Activated T-helper 1 cell treated with Interleukin-2 at 50 U/mL for 16 hours (primary cell): ENCODE measurements at regions not wholly inside any gene's neighbourhood (a gene's known extent, or its start where the extent isn't known, plus 50 kb on each side); places are given as distances from the start of the nearest gene placed in this dataset.

Experiments used
- DNase-seq: peaks from one replicate; pipeline ENCODE4 v3.0.0-alpha.2; 2020; ENCODE audit warnings: low read depth

DNA sequence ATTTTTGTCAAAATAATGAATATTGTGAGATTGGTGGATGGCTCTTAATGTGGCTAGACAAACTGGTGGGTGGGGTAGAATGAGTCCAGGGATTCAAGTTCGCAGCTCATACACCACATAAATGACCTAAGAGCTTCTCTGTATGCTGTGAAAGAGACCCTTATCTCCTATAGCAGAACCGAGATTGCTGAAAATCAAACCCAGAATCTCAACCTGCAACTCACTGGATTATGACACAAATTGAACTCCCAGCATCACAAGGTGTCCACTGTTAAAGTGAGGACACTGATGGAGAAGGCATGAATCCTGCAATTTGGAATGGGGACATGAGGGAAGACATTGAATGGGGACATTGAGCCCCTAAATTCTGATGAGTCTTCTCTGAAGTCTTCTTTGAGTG is 51.3 kb upstream of the CNKSR3 start:
- no peak for DNase-seq

DNA sequence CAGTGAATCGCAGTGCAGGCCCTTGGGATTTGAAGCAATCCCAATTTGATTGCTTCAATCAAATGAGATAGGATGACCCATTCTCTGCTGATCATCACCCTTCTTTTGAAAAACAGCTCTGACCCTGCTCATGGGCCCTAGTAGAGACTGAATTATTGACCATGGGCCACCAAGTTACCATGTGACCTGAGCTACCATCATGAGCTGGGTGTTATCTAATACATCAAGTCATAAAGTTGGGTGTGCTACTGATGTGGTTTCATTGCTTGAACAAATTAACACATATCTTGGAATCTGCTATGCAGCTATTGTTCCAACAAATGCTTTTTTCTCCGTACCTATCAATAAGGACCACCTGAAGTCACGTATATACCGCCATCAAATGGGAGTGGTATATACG is 54.8 kb upstream of the CNKSR3 start:
- no peak for DNase-seq

DNA sequence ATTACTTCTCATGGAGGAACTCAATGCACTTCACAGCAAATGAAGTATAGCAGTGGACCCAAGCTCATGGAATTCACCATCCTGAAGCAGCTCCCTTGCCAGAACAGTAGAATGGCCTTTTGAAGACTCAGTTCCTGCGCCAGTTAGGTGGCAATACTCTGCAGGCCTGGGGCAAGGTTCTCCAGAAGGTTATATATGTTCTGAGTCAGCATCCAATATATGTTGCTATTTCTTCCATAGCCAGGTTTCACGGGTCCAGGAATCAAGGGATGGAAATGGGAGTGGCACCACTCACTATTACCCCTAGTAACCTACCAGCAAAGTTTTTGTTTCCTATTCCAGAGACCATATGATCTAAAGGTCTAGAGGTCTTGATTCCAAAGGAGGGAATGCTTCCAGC is 56.4 kb upstream of the CNKSR3 start:
- no peak for DNase-seq

DNA sequence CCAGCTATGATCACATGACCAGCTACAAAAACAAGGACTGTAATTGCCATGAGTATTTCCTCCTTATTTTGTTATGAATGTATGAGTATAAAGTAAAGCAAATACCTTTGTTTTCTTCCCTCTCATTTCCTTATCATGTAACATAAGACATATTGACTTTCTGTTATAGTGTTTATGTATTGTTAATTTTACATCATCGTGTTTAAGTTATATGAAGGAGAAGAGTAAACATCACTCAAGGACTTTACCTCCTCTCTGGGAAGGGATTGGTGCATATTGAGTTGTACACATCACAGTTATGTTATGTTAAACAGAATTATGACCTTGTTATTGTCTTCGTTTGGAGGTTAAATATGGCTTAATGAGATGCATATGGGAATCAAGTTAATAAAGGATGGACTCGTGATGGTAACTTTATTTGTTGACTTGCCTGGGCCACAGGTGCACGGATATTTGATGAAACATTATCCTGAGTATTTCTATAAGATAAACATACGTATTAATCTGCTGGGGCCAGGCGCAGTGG is 57.3 kb upstream of the CNKSR3 start:
- DNase-seq: no peak

DNA sequence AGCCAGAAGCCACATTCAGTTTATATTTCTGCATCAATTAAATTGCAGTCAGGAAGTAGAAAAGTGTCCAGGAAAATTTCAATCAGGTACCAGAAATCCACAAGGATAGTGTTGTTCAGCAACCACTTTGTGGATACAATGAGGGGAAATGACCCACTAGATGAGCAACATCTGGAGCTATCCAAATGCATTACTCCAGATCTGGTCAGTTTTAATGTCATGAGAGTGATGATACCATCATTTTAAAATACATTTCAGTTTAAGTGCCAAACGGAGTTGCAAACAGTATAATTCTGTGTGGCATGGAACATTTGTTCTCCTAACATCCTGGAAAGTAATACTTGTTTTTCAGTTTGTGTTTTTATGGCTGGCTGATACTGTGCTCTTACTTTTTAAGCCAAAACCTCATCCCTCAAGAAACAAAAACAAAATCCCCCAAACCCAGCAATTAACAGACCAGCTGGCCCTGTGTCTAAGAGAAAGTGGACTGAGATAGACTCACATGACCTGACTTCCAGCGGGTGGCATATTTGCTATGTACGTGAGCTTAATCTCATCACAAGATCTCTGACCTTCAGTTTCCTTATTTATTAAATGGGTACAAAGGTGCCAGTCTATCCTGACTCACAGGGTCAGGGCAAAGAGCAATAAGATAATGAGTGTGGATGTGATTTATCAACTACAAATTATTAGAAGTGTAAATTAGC is 58.8 kb upstream of the CNKSR3 start:
- no peak for DNase-seq

DNA sequence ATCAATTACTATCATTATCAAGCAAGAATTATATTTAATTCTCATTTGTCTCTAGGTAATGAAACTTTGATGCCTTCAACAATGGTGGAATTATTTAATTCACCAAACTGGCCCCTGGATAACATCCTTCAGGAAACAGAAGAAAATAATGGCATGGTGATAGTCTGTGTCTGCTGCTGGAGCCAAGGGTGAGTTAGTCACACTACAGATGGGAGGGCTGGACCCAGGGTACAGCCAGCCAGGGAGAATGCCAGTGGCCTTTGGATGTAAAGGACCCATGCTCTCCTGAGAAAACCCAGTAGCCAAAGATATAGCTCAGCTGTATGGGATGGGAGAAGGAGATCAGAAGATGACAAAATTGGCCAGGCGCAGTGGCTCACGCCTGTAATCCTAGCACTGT is 60.0 kb upstream of the CNKSR3 start:
- DNase-seq: no peak

DNA sequence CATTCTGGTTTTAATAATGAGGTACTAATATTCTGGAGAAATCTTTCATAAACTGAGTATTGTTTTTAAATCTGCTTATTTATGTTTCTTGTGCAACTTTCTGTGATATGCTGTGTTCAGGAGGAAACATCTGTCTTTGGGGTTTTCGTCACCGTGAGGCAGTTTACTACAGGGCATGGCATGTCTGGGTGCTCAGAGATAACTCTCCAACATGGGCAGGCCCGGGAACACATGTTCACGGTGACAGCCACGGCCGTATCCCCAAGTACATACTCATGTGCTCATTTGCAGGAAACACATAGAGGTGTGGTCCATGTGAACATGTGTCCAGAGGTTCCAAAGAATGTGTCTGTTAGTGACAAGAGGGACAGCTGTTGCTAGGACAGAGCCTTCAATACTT is 62.1 kb upstream of the CNKSR3 start:
- DNase-seq: no peak

DNA sequence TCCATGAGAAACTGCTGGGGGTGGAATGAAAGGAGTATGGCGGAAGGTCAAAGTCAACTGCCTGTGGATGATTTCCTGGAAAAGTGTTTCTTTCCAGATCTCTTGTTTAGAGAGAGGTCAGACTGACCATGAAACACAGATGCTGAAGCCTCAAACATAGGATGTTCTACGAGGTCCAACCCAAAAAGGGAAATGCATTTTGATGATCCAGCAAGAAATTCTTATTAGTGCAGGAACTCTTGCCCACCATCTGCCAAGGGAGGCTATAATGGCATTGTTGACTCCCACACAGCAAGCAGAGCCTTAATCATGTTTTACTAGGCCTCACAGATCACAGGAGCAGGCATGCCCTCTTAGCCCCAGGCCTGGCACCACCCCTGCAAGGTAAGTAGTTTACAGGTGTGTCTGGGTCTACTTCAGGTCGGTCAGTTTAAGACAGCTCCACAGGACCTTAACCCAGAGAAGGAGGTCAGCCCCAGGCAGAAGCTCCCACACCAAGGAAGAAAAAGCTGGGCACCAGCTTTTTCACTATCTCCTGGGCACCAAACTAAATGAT is 67.6 kb upstream of the CNKSR3 start:
- no peak for DNase-seq

DNA sequence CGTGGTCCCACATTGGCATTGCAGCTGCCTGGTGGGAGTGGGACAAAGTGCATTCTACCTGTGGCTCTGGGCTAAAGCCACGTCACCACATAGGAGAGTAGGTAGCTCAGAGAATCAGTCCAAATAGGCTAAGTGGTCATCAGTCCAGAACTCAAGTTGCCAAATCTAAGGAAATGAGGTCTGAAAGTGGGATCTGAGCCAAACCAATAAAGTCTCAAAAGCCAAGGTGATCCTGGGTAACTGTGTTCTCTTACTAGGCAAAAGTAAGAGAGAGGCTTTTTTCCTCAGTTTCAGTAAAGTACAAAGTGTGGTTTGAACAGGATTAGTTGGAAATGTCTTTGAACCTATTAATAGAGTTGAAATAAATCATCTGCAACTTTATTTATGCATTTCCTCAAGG is 68.6 kb upstream of the CNKSR3 start:
- no peak for DNase-seq

DNA sequence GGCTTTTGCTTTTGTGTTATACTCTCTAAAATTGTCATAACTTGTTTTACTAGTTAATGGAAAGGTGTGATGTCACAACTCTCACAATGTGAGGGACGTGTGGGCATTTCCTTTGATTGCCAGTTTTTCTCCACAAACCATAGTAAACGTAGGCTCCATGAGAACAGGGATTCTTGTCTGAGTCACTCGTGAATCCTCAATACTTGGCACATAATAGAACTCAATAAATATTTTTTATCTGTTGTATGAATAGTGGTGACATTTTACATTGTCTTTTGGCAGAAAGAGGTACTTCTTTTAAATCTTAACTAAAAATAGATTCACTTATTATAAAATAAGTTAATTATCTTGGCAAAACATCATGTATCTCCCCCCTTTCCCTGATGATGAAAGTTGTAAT is 69.0 kb upstream of the CNKSR3 start:
- no peak for DNase-seq

DNA sequence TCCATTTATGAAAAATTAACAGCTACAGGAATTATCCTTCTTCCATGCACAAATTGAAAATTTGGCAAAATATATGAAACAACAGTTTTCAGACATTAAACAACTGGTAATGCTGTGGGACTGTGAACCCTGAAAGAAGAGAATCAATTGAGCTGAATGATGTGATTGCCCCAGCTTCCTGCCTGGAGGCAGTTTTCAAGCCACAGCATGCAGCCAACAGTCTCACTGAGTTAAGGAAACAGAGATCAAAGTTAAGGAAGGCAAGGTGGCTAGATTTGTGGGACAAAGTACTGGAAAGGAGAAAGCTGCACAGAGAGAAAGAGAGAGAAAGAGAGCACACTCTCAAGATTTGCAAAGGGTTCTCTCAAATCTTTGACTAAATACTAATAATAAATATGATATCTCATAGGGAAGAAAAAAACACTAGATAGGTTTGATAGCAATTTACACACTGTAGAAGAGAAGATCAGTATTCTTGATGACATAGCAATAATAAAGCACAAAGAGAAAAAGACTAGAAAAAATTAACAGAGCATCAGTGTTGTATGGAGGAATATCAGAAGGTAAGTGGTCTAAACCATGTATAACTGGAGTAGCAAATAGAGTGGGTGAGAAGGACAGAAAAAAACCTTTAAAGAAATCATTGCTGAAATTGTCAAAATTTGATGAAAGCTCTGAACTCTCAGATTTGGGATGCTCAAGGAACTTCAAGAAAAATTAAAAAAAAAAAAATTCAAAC is 70.1 kb upstream of the CNKSR3 start:
- no peak for DNase-seq

DNA sequence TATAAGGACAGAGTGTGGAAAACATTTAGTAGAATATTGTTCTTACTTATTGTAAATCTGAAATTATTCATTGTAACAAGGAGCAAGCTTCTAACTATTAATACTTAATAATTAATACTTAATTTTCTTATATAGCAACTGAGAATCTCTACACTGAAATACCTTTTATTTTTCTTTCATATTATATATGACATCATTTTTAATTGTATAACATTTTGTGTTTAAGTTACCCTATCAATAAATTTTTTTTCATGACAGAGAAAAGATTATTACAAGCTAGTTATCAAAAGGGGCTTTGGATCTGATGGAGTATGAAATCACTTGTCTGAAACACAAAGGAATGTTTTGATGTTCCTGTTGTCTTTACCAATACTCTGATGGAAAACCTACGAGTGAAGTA is 72.2 kb upstream of the CNKSR3 start:
- no peak for DNase-seq

DNA sequence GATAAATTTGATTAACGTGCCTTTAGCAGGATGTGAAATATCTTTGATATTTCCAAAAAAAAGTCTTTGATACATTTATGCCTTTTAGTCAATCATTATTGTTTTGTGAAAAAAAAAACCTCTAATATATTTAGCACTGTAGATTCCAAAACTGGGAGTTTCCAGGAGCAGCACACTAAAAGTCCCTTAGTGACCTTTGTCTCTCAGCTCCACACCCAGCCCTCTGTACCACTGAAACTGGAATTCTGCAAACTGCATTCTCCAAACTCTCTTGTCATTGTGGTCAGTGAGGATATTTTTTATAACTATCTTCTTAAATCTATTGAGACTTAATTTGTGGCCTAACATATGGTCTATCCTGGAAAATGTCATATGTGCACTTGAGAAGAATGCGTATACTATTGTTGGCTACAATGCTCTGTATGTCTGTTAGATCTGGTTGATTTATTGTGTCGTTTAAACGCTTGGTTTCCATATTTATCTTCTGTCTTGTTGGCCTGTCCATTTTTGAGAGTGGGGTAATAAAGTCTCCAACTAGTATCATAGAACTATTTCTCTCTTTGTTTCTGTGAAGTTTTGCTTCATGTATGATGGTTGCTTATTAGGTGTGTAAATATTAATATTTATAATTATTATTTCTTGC is 73.2 kb upstream of the CNKSR3 start:
- no peak for DNase-seq

DNA sequence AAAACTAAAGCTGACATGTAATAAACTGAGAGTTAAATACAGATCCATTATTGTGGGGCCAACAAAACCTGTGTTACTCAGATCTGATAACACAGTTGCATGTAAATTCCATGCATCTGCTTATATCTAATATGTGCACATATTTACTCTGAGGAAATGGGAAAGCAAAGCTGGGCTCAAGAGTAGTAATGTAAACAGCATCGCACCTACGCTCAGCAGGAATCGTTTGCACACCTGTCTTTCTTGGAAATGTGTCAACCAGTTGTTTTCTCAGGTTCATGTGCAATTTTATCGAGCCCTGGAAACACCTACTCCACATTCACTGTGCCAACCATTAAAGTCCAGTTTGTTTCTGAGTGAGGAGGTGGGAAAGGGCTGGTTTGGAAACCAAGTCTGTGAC is 80.3 kb upstream of the CNKSR3 start:
- DNase-seq: no peak

DNA sequence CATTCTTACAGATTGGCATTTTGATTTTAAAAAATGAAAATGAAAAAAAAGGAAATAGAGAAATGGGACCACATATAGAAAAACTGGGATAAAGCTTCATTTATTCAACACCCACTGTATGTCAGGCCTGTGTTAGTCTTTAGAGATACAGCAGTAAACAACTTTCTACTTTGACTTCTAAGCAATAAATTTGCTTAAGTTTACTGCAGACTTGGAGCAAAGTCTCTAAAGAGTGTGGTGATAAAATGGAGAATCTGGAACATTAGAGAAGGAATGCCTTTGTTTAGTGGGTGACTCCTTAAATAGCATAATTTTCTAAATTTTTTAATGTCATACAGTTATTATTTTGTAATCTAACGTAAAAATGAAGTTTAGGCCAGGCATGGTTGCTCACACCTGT is 80.7 kb upstream of the CNKSR3 start:
- DNase-seq: no peak

DNA sequence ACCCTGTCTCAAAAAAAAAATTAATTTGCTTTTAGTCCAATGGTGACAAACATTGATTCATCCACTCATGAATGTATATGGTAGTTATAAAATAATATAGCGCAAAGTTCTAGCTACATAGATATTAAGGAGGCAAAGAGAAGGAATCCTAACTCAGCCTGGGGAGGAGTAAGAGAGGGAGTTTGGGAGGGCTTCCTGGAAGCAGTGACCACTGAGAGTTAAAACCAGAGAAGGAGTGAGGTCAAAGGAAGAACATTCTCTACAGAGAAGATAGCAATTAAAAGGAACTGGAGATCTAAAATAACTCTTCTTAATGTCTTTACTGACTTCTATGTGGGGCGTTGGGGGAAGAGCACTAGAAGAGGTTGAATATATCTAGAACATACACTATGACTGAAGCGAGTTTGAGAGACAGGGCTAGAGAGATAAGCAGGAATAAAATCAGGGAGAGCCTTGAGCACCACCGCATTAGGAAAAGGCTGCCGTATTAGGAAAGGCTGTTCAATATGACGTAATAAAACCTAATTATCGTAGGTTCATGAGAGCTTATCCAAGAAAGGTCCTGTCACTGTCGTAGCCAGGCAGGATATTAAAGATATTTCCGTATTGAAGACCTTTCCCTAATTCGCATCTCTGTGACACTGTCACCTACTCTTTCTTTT is 81.8 kb upstream of the CNKSR3 start:
- DNase-seq: no peak

DNA sequence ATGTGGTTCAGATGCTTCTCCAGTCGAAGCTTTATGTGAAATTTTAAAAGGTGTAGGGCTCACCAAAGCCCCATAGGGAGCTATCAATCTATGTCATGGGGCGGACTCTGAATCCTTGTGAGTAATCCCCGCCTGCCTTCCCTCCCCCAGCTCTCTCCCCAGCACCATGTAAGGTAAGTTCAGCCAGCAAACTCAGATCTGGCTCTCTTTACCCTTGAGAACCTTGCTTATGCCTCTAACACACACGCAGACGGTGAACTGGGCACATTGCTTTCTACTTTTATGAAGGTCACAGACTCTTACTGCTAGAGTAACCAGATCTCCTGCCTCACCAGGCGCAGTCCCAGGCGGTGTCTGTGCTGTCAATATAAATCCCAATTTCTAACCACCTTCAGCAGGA is 82.6 kb upstream of the CNKSR3 start:
- DNase-seq: no peak

DNA sequence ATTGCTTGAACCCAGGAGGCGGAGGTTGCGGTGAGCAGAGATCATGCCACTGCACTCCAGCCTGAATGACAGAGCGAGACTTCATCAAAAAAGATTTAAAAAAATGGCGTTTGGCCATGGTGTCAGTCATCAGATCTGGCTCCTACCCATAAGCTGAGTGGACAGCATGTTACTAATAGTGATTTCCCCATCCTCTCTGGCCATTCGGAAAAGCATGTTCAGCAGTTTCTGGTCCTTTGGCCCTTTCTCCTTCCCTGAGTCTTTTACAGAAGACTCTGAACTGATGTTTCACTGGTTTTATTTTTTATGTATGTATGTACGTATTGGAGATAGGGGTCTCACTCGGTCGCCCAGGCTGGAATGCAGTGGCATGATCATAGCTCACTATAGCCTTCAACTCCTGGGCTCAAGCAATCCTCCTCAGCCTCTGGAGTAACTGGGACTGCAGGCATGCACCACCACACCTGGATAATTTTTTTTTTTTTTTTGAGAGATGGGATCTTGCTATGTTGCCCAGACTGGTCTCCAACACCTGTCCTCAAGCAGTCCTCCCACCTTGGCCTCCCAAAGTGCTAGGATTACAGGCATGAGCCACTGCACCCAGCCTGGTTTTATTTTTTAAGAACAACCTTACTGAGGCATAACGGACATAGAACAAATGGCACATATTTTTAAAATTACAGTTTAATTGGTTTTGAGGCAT is 84.2 kb upstream of the CNKSR3 start:
- no peak for DNase-seq

DNA sequence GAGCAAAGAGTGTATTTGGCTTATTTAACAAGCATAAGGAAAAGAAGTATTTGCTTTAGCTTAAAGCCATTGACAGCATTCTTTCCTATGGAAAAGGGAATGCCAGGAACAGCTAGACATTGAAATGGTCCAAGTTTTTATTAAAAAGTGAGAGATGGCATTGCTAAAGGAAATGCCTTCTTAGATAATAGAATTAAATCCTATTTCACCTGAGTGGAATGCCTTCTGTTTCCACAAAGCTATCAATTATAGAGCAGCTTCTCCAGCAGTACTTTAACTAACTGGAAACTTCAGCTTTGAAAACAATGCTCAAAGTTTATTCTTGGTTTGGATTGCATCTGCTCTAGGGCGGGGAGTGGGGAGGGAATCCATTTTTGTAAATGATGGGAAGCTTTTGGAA is 85.1 kb upstream of the CNKSR3 start:
- DNase-seq: no peak

DNA sequence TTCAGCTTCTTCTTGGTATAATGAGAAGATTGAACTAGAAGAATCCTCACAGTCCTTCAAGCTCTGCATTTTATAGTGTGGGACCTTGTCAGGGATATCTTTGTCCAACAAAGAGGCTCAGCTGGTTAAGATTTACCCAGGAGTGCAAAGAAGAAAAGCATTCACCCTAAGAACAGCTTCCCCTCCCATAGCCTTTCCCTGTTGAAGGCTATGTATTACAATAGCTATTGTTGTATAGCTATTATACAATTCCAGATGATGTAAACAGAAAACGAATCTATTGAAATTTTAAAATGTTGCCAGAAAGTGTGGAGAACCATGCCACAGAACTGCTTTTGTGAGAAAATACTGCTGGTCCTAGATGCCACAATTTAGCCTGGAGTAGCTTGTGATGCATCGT is 85.5 kb upstream of the CNKSR3 start:
- no peak for DNase-seq

DNA sequence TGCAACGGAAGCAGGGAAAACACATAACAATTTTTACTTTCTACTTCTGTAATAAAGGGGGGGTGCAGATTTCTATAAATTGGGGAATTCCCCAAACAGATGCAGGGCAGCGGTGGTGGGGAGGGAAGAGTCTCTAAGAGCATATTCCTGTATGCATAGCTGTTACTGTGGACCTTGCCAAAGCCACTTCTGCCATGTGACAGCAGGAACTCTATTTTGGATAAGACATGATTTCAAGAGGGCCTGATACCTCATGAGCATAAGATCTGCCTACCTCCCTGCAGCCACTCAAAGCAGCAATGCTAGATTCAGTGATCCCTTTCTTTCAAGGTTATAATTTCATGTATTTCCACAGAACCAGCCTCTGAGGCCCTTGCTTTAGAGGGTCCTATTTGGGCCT is 86.2 kb upstream of the CNKSR3 start:
- no peak for DNase-seq

DNA sequence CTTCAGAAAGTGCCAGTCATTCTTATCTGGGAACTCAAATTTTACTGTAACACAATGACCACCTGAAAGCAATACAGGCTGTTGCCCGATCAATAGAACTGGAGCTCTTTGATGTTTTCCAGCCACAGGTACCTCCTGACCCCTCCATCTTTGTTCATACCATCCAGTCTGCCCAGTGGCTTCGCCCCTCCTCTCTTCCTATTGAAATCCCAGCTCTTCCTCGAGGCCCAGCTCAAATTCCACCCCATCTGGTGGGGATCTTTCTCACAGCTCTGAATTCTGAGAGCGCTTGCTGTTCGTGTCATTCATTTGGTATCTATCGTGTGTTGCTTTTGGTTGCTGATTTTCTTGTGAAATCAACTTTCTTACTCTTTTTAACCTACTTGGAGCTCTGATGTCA is 87.9 kb upstream of the CNKSR3 start:
- no peak for DNase-seq
